ENCODE measurements at regions not wholly inside any gene's neighbourhood (a gene's known extent, or its start where the extent isn't known, plus 50 kb on each side); places are given as distances from the start of the nearest gene placed in this dataset.

GRCh38 chr6:29236634-29237033, 64.9 kb upstream of the OR14J1 start:
- TF ChIP-seq E2F6 (IDR thresholded peaks at IDR 0.05; ENCODE audit: borderline replicate concordance in 1 of 2, extremely low read depth in 1 of 2, insufficient read depth in 1 of 2, insufficient read length in 1 of 2, low read depth in 1 of 2, low read length in 1 of 2, poor library complexity in 1 of 2, severe bottlenecking in 1 of 2) (no peak), ZKSCAN3 (CRISPR knock-in tag; IDR thresholded peaks at IDR 0.05) (no peak), ZNF24 (IDR thresholded peaks at IDR 0.05) (no peak), MTA1 (IDR thresholded peaks at IDR 0.05; ENCODE audit: borderline replicate concordance) (no peak), CTCF (IDR thresholded peaks at IDR 0.05 in 2 of 3, conservative IDR thresholded peaks at IDR 0.05 in 1 of 3; ENCODE audit: insufficient read depth in 2 of 3, low read depth in 1 of 3, low read length in 3 of 3) (no peak), FUS (optimal IDR thresholded peaks at IDR 0.05; ENCODE audit: low read depth, low read length) (no peak), EP300 (IDR thresholded peaks at IDR 0.05; ENCODE audit: low read length) (no peak), RAD21 (CRISPR knock-in tag; conservative IDR thresholded peaks at IDR 0.05 in 1 of 2, IDR thresholded peaks at IDR 0.05 in 1 of 2) (no peak), NRF1 (conservative IDR thresholded peaks at IDR 0.05 in 1 of 2, IDR thresholded peaks at IDR 0.05 in 1 of 2) (no peak), ELK1 (CRISPR knock-in tag; IDR thresholded peaks at IDR 0.05) (no peak), PRPF4 (IDR thresholded peaks at IDR 0.05; ENCODE audit: insufficient read depth, low read depth, low read length, poor library complexity, severe bottlenecking) (no peak), CUX1 (CRISPR knock-in tag; IDR thresholded peaks at IDR 0.05) (no peak)
